GM13976 (cell line): ENCODE measurements at regions not wholly inside any gene's neighbourhood (a gene's known extent, or its start where the extent isn't known, plus 50 kb on each side); places are given as distances from the start of the nearest gene placed in this dataset.

Experiments used
- DNase-seq: peaks from one replicate; pipeline ENCODE4 v3.0.0; 2012; ENCODE audit warnings: low spot score
- in situ Hi-C: fragments of 300-500 bp; cut with MboI; formaldehyde crosslinking; loops from one replicate; pipeline ENCODE4 v1.12.0; 2022; ENCODE audit warnings: low sequenced_read_pairs, mixed read lengths, inconsistent platforms; ENCODE audit not compliant: unreplicated experiment
- TF ChIP-seq, protein P1 (sequence below): IDR thresholded peaks from 2 replicates; pipeline ENCODE4 v1.5.1; 2012; ENCODE audit warnings: borderline replicate concordance, mild to moderate bottlenecking; ENCODE audit not compliant: insufficient read depth; ENCODE audit errors: extremely low read depth, missing control alignments, control extremely low read depth

DNA sequence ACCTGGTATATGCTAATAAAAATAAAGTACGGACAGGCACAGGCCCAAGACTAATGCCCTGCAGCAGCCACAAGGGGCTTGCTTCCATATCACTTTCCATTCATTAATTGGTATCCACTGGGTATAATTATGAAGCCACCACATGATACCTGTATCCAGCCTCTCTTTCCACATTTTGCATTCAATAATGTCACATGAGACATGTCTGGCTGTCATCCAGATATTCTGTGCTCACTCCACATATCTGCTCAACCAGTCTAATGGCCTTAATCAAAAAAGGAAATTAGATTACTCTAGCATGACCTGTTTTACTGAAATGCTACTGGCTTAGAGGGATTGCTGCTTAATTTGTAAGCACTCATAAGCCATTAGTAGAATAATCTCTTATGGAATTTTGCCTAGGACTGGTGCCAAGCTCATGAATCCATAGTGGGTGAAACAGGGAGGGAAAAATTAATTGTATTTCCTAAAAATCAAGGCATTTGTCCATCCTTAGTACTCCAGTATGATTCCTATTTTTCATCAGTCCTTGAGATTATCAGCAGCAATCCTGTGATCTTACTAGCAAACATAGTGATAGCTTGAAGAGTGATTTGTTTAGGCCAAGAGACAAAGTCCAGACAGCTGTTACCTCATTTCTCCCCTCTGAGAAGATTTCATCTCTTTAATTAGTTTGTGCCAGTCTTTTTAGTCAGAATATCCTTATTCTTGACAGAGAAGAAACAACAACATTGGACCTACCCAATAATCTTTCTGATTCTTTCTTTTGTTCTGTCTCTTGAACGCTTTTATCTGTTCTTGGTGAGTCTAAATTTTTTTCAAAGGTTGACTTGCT lies 119.2 kb upstream of the ABCA1 start:
- TF ChIP-seq, protein P1, sequence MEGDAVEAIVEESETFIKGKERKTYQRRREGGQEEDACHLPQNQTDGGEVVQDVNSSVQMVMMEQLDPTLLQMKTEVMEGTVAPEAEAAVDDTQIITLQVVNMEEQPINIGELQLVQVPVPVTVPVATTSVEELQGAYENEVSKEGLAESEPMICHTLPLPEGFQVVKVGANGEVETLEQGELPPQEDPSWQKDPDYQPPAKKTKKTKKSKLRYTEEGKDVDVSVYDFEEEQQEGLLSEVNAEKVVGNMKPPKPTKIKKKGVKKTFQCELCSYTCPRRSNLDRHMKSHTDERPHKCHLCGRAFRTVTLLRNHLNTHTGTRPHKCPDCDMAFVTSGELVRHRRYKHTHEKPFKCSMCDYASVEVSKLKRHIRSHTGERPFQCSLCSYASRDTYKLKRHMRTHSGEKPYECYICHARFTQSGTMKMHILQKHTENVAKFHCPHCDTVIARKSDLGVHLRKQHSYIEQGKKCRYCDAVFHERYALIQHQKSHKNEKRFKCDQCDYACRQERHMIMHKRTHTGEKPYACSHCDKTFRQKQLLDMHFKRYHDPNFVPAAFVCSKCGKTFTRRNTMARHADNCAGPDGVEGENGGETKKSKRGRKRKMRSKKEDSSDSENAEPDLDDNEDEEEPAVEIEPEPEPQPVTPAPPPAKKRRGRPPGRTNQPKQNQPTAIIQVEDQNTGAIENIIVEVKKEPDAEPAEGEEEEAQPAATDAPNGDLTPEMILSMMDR = no peak
- DNase-seq = no peak
- in situ Hi-C loops = no loop called here

DNA sequence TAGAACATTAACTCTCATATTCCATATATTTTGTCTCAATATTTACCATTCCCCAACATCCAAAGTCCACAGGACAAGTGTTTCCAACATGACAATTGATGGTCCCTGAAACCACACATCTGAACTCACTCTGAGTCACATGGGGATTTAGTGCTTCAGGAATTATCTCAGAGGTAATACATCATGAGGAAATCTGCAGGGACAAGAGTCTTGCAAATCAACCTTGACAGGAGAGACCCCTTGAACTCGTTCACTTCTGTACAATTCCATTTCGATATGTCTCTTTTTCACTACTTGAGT lies 119.7 kb upstream of the ABCA1 start:
- DNase-seq = no peak
- TF ChIP-seq, protein P1 = no peak
- in situ Hi-C loops = no loop called here

DNA sequence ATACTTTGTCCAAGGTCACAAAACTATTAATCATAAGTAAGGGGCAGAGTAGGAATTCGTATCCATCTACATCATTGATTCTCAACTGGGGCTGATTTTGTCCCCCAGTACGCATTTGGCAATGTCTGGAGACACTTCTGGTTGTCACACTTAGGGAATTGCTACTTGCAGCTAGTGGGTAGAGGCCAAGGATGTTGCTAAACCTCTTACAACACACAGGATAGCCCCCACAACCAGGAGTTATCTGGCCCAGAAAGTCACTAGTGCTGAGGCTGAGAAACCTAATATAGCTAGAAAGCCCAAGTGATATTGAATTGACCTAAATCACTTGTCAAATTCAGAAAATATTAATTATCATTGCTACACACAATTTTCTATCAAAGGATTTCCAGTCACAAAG lies 120.4 kb upstream of the ABCA1 start:
- in situ Hi-C loops = no loop called here
- TF ChIP-seq, protein P1 = no peak
- no peak for DNase-seq

DNA sequence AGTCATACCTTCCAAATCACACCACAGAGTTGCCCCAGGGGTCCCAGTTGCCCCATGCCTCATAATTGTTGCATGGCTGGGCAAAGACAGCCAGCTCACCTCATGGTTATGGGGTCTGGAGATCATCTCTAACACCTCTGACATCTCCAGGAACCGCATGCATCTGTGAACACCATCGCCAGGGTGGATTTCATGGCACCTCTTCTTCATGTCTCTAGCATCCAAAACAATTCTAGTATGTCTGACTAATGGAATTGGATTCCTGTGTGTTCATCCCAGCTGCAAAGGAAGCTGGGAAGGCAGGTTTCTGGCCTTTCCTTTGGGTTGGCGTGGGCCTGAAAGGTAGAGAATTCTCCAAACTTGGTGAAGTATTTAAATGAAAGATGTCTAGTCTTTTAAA lies 122.3 kb upstream of the ABCA1 start:
- TF ChIP-seq, protein P1 = no peak
- no peak for DNase-seq
- in situ Hi-C loops = no loop called here

DNA sequence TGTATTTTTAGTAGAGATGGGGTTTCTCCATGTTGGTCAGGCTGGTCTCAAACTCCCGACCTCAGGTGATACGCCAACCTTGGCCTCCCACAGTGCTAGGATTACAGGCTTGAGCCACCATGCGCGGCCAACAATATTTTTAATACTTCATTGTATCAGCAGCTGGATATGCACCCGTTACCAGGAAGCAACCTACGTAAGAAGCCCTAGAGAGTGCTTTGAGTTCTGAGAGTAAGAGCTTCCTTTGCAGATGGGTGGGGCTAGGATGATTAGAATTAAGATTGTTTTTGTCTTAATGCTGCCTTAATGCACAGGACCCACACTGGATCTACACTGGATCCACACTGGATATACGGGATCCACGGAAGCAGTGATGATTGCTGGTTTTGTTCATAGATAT lies 123.9 kb upstream of the ABCA1 start:
- no peak for DNase-seq
- in situ Hi-C loops = no loop called here
- TF ChIP-seq, protein P1 = no peak

DNA sequence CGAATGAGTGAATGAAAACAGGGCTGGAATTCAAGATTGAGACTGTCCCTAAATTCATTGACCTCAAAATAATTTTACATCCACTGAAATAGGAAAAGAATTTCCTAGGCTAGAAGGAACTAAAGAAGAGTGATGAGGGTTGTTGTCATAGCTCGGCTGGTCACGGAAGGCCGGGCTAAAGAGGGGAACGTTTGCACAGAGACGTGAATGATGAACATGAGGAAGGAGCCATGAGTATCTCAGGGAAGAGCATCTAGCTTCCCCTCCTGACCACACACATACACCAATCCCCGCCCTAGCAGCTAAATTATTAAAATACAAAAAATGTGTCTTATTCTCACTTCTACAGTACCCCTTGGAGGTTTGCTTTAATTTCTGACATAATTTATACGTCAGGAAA lies 124.4 kb upstream of the ABCA1 start:
- no peak for DNase-seq
- TF ChIP-seq, protein P1 = no peak
- in situ Hi-C loops = no loop called here
